ENCODE measurements at regions not wholly inside any gene's neighbourhood (a gene's known extent, or its start where the extent isn't known, plus 50 kb on each side); places are given as distances from the start of the nearest gene placed in this dataset.
"Not testable (repeated sequence)": the region's sequence is repeated elsewhere in the genome, so short reads cannot be mapped to it uniquely, and the experiment has no call there.

- H3K36me3 Mint-ChIP-seq; H3K4me3 Mint-ChIP-seq; H3K4me1 ChIP-seq (ENCODE audit: control insufficient read depth in 1 of 2, insufficient read depth in 2 of 2, low read length in 2 of 2); H2AFZ ChIP-seq (ENCODE audit: insufficient read depth, low read depth, low read length, poor library complexity, severe bottlenecking); H3K79me2 ChIP-seq (ENCODE audit: insufficient read depth, low read length); H3K4me1 Mint-ChIP-seq; H3K4me2 ChIP-seq (replicated peaks; ENCODE audit: extremely low read depth, low read length, poor library complexity, severe bottlenecking); DNase-seq; H3K27me3 Mint-ChIP-seq (ENCODE audit: low read depth in 3 of 3); H3K27me3 ChIP-seq (ENCODE audit: control insufficient read depth in 2 of 2, insufficient read depth in 2 of 2, low read length in 2 of 2); H3K27ac Mint-ChIP-seq; H3K9me3 ChIP-seq (replicated peaks in 1 of 2; ENCODE audit: control insufficient read depth in 1 of 2, insufficient read depth in 1 of 2, low read length in 2 of 2); H3K9ac ChIP-seq (ENCODE audit: insufficient read depth, low read length, poor library complexity, severe bottlenecking); intact Hi-C loops (cut with micrococcal nuclease); H3K36me3 ChIP-seq (replicated peaks in 1 of 2; ENCODE audit: control insufficient read depth in 1 of 2, insufficient read depth in 2 of 2, low read length in 2 of 2); H3K4me3 ChIP-seq (replicated peaks in 1 of 3; ENCODE audit: low read depth in 2 of 3, low read length in 3 of 3); H3K27ac ChIP-seq (ENCODE audit: low read depth in 1 of 2, low read length in 2 of 2); H4K20me1 ChIP-seq (ENCODE audit: insufficient read depth, low read length): not testable (repeated sequence)
- H3K9me3 Mint-ChIP-seq = peaks cover 5 to 14% (median 11%) of the 10 kb centered on the region in 7 donors
- WGBS (ENCODE audit: insufficient coverage) = 62% methylated on average over 8 of the region's 10 CpGs
Measured at GRCh38 chr2:188034102-188034501, 257.6 kb upstream of the GULP1 start.

- H3K9me3 ChIP-seq (replicated peaks in 1 of 2; ENCODE audit: control insufficient read depth in 1 of 2, insufficient read depth in 1 of 2, low read length in 2 of 2); H3K9ac ChIP-seq (ENCODE audit: insufficient read depth, low read length, poor library complexity, severe bottlenecking); H3K27ac ChIP-seq (ENCODE audit: low read depth in 1 of 2, low read length in 2 of 2); DNase-seq; H3K4me1 ChIP-seq (ENCODE audit: control insufficient read depth in 1 of 2, insufficient read depth in 2 of 2, low read length in 2 of 2); H3K4me2 ChIP-seq (replicated peaks; ENCODE audit: extremely low read depth, low read length, poor library complexity, severe bottlenecking); H3K36me3 Mint-ChIP-seq; H3K4me3 Mint-ChIP-seq; intact Hi-C loops (cut with micrococcal nuclease); H3K27me3 ChIP-seq (ENCODE audit: control insufficient read depth in 2 of 2, insufficient read depth in 2 of 2, low read length in 2 of 2); H3K27ac Mint-ChIP-seq; H3K4me3 ChIP-seq (replicated peaks in 1 of 3; ENCODE audit: low read depth in 2 of 3, low read length in 3 of 3); H4K20me1 ChIP-seq (ENCODE audit: insufficient read depth, low read length); H2AFZ ChIP-seq (ENCODE audit: insufficient read depth, low read depth, low read length, poor library complexity, severe bottlenecking); H3K4me1 Mint-ChIP-seq; H3K36me3 ChIP-seq (replicated peaks in 1 of 2; ENCODE audit: control insufficient read depth in 1 of 2, insufficient read depth in 2 of 2, low read length in 2 of 2); H3K79me2 ChIP-seq (ENCODE audit: insufficient read depth, low read length); H3K27me3 Mint-ChIP-seq (ENCODE audit: low read depth in 3 of 3): not testable (repeated sequence)
- 97% methylated on average over 9 of the region's 9 CpGs for WGBS (ENCODE audit: insufficient coverage)
- peaks cover 6 to 16% (median 11%) of the 10 kb centered on the region in 7 donors for H3K9me3 Mint-ChIP-seq
Measured at GRCh38 chr2:188035377-188035776, 256.3 kb upstream of the GULP1 start.

- H3K79me2 ChIP-seq (ENCODE audit: insufficient read depth, low read length); H4K20me1 ChIP-seq (ENCODE audit: insufficient read depth, low read length); H3K4me3 ChIP-seq (replicated peaks in 1 of 3; ENCODE audit: low read depth in 2 of 3, low read length in 3 of 3); H3K4me1 Mint-ChIP-seq; H3K27me3 Mint-ChIP-seq (ENCODE audit: low read depth in 3 of 3); intact Hi-C loops (cut with micrococcal nuclease); H3K36me3 ChIP-seq (replicated peaks in 1 of 2; ENCODE audit: control insufficient read depth in 1 of 2, insufficient read depth in 2 of 2, low read length in 2 of 2); H3K27ac ChIP-seq (ENCODE audit: low read depth in 1 of 2, low read length in 2 of 2); H2AFZ ChIP-seq (ENCODE audit: insufficient read depth, low read depth, low read length, poor library complexity, severe bottlenecking); DNase-seq; H3K4me2 ChIP-seq (replicated peaks; ENCODE audit: extremely low read depth, low read length, poor library complexity, severe bottlenecking); H3K9ac ChIP-seq (ENCODE audit: insufficient read depth, low read length, poor library complexity, severe bottlenecking); H3K4me3 Mint-ChIP-seq; H3K36me3 Mint-ChIP-seq; H3K9me3 ChIP-seq (replicated peaks in 1 of 2; ENCODE audit: control insufficient read depth in 1 of 2, insufficient read depth in 1 of 2, low read length in 2 of 2); H3K27me3 ChIP-seq (ENCODE audit: control insufficient read depth in 2 of 2, insufficient read depth in 2 of 2, low read length in 2 of 2); H3K27ac Mint-ChIP-seq; H3K4me1 ChIP-seq (ENCODE audit: control insufficient read depth in 1 of 2, insufficient read depth in 2 of 2, low read length in 2 of 2): not testable (repeated sequence)
- H3K9me3 Mint-ChIP-seq = peaks cover 6 to 16% (median 11%) of the 10 kb centered on the region in 7 donors
- 96% methylated on average over 5 of the region's 5 CpGs for WGBS (ENCODE audit: insufficient coverage)
Measured at GRCh38 chr2:188036786-188037185, 254.9 kb upstream of the GULP1 start.

Data from CD14-positive monocyte (primary cell).